ENCODE measurements at regions not wholly inside any gene's neighbourhood (a gene's known extent, or its start where the extent isn't known, plus 50 kb on each side); places are given as distances from the start of the nearest gene placed in this dataset.
"Not testable (repeated sequence)": the region's sequence is repeated elsewhere in the genome, so short reads cannot be mapped to it uniquely, and the experiment has no call there.

DNA sequence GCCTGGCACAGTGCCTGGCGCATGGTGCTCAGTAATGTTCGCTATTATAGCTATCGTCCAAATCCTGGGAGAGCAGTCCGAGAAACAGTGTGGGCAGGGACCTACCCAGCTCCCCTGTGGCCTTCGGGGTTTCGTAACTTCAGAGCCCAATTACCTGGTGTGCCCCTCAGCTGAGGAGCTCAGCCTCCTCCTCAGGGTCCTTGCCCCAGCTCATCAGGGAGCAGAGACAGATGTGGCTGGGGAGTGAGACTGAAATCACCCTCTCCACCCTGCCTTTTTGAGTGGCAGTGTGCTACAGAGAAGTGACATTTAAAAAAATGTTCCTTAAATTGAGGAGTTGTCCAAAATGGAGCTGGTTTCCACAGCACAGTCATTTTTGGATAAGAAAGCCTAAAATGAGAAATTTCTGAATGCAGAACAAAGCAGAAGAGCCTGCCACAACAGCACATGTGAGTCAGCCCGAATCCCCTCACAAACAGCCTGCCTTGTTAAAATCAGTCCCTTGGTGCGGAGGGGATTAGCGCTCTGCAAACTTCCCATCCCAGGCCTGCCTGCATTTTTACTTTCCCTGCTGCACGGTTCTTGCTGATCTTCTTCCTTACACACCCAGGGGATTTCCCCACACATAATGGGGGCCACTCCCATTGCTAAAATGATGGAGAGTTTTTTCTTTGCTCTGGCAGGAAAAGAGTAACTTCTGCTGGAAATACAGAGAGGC lies 78.1 kb upstream of the PITX1 start:
- DNase-seq: peak in 2 of 3 donors; percentile 22 to 27

DNA sequence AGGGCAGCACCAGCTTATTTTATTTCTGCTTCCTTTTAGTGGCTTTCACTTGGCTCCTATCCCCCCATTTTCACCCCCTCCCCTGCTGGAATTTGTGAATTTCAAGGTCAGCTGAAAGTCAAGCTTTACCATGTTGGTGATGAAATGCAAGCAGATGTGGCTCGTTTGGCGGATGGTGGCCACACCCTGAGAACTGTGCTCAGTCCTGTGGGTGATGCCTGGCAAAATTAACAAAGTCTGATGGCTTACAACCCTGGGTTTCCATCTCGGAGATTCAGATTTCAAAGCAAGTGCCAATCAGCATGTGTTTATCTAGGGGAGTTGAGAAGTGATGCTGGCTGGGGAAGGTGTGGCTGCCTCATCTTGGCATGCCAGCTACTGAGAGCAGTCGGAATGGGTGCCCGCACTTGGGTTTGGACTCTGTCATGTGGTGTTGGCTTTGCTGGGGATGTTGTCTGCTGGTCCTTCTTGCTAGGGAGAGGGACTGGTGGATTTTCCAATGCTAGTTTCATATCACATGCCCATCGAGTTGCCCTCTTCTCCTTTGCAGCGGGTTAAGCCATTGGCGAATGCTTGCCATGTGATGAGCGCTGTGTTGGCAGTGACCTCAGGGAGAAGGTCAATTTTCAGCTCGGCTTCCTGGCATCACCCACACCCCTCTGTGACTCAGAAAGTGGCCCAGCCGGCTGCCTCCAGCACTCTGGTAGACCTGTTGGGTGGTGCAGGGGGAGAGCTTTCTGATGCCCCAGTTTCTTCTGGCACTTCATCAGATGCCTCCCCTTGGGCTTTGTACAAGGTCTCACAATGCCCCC lies 77.0 kb upstream of the PITX1 start:
- DNase-seq: peak; percentile 79 to 85 (median 79)

DNA sequence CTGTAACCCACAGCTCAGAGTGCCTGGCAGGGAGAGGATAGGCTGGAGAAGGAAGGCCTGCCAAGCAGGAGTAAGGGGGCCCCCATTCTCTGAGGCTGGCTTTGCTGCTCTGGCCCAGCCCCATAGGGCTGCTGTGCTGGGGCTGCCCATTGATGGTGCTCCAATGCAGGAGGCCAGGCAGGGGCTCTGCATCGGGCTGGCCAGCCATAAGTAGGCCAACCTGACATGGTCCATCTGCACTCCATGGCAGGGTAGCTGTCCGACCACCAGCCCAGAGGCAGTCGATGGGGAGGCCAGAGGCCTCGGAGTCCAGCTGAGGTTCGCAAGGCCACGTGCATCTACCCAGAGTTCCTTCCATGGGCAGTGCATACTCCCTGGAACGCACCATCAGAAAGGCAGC lies 75.0 kb upstream of the PITX1 start:
- DNase-seq: no peak

DNA sequence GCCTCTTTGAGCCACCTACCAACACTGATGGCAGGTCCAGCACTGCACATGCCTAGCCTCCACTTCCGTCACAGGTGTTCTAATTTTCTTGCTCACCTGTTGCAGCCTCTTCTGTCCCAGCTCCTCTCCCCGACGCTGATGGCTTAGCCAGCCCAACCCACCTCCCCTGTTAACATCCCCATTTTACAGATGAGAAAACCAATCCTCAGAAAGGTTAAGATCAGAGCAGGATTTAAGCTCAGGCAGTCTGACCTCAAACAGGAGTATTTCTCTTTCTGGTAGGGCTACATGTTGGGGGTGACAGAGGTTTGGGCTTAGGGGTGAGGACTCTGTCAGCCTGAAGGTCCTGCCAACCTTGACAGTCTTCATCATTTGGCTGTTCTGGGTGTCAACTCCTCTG lies 74.5 kb upstream of the PITX1 start:
- no peak for DNase-seq

DNA sequence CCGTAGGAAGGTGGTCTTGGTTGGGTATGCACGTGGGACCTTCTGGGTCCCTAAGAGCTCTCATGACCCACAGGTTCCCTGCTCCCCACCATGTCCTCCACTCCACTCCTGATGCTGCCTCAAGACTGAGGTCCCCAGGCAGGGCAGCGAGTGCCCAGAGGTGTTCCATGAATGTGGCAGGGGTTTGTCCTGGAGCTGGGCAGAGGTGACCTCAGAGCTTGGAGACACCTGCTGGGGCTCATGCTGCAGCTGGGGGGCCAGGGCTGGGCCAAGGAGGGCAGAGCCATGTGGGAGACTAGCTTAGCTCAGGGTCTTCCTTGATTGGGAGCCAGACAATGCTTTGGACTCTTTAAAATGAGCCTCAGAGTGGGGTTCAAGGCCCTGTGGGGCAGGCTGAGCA lies 74.0 kb upstream of the PITX1 start:
- no peak for DNase-seq

DNA sequence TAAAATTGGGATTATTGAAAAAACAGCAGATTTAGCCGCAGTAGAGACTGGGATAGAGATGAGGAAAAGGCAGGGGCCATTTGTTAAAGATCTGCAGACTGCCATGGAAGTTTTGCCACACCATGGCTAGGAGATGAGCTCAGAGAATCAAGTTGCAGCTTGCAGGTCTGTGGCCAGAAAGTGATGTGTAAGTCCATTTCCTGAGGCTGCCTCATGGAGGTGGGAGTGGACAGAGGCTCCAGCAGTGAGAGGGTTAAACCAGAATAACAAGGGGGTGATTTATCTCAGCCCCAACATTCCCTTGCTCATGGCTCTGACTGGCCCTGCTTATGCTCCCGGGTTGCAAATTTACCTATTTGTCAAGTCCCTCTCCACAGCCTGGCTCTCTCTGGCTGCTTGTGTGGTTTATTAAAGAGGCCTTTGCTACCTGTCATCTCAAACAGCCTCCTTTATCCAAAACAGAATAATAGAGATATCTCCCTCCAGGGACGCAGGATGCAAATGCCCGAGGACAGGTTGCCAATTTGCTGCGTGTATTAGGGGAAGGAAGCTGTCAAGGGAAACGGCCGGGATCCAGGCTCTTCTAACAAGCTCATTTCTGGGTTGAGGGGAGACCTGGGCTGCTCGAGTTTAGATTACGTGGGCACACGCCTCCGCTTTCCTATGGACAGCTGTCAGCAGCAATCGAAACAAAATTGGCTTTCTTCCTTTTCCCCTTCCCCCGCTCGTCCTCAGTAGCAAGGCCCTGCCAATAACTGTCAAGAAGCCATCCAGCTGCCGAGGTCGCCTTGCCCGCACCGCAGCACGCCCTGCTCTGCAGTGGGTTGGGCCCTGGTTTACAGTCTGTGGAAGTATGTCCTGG lies 72.8 kb upstream of the PITX1 start:
- DNase-seq: no peak

DNA sequence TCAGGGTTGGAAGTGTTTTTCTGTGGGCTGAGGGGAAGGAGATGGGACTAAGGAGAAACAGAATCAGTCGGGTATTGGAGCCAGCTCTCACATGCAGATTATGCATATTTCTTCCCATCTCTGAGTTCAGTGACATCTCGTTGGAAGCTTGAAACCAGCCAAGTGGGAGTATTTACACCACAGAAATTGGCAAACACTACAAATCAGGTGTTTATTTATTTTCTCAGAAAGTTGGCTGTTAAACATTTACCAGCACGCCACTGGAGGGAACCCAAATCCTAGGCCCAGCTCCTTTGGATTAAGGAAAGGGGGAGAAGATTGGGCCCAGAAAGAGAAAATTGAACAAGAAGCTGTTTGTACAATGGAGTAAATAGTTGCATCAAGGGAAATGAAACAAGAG lies 72.1 kb upstream of the PITX1 start:
- no peak for DNase-seq

DNA sequence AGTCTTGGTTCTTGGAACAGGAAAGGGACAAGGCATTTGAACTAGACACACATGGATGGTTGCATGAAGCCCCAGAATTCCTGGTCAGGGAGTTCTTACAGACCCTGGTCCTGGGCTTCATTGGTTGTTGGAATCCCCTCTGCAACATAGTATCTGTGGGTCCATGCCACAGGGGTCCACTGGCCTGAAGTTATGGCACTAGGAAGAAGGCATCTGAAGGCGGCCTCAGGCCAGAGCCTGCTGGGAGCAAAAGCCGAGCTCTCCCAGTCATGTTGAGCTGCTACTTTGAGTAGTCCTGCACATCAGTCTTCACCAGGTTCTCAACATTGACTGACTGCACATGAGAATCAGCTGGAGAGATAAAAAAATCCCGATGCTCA lies 71.1 kb upstream of the PITX1 start:
- DNase-seq: no peak

DNA sequence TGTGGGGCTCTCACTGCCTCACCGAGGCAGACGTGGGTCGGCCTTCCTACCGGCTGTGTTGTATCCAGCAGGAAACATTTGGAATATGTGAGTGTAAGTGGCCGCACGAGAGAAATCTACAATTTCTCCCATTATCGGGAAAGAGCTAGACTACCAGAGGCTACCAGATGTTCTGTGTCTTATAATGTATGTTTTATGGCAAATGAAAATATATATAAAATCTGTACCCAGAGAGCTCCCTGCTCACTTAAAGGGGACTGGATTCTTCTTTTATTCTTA lies 69.5 kb upstream of the PITX1 start:
- no peak for DNase-seq

DNA sequence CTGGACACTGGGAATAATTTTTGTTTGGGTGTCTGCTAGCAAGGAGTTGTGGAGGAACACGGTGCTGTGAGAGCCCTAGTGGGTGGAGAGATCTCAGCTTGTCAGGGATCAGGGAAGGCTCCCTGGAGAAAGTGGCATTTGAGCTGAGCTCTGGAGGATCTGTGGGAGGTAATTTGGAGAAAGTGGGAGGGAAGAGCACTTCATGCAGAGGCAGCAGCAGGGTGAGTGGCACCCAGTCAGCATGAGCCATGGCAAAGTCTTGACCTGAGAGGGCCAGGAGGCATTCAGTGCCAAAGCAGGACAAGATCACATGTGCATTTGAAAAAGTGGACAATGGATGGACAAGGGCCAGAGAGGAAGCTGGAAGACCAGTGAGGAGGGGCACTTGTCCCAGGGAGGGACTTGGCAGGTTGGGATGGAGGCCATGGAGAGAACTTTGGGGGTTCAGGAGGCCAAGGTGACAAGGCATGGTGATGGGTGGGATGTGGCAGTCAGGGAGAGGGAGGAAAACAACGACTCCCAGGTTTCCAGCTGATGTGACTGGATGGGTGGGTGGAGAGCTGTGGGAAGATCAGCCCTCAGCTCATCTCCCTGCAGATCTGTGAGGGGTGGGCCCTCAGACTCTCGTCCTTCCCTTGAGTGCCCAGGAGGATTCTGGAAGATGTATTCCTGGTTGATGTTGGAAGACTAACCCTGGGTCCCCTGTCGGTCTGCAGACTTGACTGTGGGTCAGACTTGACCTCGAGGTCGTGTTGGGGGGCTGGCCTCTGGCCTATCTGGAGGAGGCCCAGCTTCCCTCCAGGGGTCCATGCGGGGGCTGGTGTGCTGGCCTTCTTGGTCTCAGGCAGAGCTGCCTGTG lies 68.9 kb upstream of the PITX1 start:
- DNase-seq: no peak

DNA sequence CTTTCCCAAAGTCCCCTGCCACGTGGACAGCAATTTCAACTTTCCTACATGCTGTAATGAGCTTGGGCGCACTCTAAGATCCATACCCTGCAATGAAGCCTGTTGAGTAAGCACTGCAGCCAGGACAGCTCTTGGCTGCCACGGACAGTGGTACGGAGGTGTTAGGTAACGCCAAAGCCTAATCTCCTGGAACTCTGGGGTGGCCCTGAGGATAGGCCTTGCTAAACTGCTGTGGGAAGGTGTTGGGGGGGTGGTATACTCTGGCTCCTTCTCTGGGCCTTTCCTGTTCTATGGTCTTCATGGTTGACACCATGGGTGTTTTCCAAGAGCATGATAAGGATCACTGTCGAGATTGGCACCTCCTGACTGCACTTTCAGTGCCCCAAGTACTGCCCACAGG lies 66.4 kb upstream of the PITX1 start:
- no peak for DNase-seq

DNA sequence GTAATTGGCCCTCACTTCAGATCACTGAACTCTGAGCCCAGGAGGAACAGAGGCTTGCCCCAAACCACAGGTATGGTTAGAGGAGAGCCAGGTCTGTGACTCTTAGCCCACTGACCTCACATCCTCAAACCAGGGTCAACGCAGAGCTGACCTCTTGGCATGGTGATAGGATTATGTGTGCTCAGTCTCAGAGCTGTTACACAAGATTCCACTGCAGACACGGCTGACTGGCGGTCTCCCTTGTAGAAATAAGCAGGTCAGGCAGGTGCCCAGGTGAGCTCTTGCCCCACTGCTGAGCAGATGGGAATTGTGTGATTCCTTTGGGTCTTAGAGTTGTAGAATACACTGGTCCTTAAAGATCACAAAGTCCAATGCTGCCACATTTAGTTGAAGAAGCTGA lies 66.0 kb upstream of the PITX1 start:
- no peak for DNase-seq

DNA sequence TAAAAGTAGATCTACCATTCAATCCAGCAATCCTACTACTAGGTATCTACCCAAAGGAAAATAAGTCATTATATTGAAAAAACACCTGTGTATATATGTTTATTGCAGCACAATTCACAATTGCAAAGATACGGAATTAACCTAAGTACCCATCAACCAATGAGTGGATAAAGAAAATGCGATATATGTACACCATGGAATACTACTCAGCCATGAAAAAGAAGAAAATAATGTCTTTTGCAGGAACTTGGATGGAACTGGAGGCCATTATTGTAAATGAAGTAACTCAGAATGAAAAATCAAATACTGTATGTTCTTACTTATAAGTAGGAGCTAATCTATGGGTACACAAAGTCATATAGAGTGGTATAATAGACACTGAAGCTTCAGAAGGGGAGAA lies 63.4 kb upstream of the PITX1 start:
- DNase-seq: no peak

DNA sequence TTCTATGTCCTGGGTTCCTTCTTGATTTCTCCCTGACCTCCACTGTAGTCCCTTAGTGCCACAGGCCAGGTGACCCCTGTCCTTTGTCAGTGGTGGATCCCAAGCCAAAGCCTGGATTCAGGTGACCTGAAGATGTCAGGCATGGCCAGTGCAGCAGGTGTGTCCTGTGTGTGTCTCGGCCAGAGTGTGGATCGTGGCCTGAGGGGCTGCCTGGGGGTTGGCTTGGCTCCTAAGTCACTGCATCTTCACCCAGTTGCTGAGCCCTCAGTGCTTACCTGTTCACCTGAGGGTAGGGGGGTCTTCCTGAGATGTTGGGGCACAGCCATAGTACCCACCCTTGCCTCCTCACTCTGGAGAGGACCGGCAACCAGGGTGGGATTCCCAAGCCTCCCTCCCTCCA lies 61.8 kb upstream of the PITX1 start:
- DNase-seq: no peak

DNA sequence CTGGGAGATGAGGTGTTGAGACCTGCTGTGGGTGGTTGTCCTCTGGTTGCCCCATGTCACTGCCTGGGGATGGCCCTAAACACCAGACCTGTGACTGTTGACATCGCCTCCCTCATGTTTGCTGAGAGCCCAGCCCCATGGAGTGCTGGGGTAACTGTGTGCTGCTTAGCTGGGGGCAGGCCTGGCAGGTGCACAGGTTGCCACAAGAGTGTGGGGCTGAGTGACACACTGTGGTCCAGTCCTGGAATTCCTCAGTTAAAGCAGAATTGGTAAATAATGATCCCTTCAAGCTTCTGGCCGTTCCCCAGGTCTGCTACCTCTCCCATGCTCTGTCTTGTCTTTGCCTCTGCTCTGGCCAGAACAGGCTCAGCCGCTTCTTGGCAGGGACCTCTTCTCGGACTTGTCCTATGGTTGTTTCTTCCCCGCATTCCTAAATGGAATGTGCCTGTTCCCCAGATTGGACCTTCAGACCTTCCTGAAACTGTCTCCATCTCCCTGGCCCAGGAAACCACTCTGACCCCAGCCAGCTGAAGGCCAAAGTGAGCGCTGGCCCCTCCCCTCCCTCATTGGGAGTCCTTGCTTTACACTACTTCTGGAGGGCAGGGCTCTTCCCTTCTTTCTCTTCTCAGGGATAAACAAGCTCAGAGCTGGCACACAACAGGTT lies 61.2 kb upstream of the PITX1 start:
- no peak for DNase-seq

DNA sequence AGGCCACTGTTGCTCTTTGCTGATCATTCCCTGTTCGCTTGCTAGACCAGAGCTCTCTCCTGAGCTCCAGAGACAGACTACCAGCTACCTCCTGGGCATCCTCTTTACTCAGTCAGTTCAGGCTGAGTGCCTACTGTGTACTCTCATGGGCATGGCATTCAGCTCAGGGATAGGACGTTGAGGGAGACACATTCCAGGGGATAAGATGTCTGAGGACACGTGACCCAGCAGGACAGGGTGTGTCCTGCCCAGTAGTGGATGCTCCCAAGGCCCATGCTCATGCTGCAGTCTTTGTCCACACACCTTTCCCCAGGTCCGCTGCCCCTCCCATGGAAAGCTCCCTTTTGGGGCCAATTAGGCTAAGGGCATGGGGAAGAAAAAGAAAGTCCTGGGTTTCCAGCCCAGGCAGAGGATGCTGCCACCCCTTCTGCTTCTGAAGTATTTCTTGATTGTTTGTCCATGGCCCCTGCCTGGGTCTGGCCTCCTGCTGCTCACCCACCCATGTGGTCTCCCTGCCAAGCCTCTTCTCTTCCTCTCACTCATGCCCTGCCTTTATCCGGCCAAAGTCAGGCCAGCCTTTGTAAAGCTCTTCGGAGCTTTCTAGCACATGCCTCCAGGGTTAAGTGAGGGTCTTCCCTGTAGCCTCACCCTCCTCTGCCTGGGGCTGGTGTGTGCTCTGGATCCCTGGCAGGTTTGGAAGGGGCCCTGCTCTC lies 60.5 kb upstream of the PITX1 start:
- DNase-seq: no peak

DNA sequence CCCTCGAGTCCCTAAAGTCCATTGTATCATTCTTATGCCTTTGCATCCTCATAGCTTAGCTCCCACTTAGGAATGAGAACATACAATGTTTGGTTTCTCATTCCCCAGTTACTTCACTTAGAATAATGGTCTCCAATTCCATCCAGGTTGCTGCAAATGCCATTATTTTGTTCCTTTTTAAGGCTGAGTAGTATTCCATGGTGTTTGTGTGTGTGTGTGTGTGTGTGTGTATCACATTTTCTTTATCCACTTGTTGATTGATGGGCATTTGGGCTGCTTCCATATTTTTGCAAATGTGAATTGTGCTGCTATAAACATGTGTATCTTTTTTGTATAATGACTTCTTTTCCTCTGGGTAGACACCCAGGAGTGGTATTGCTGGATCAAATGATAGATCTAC lies 59.5 kb upstream of the PITX1 start:
- not testable (repeated sequence) for DNase-seq

DNA sequence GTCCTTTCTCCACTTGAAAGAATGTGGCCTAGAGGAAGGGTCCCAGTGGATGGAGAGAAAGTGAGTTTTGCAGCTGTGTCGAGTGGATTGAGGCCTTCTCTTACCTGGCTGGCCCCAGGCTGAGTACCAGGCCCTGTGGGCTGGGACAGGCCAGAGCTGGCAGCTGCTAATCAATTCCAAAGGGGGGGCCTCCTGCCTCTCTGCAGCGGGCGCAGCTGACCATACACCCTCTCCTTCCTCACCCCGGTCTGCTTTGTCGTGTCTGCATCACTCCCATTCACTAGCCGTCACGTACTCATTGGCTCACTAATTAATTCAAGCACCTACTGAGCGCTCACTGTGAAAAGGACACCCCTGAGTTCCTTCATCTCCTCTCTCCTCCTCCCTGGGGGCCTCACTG lies 58.4 kb upstream of the PITX1 start:
- no peak for DNase-seq

DNA sequence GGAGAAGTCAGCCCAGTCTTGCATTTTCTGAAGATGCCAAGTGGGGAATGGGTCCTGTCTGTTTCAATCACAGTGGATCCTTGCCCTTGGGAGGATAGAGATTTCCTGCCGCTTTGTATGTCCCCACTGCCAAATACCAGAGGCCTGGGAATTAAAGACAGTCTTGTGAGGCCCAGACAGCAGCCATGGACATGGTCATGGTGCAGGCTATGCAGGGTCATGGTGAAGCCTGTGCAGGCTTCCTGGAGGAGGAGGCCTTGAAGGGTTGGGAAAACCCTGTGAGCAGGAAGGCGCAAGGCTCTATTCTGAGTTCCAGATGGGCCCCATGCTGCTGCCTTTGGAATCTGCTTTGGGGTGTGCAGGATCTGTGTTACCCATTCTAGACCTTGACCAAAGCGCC lies 57.3 kb upstream of the PITX1 start:
- DNase-seq: no peak

DNA sequence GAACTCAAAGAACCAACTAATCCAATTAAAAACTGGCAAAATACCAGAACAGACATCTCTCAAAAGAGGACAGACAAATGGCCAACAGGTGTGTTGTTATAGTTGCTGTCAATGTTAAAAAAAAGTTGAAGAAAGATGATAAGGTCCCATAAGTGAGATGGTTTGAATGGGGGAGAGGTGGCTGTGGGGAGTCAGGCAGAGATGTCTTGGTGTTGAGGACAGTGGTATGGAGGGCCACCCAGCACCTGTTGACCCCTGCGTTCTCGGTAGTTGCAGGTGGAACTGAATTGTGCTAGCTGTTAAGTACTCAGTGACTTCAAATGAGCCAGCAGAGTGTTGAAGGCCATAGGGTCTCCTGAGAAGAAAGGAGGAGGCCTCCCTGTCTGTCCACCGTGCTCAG lies 55.9 kb upstream of the PITX1 start:
- DNase-seq: no peak

DNA sequence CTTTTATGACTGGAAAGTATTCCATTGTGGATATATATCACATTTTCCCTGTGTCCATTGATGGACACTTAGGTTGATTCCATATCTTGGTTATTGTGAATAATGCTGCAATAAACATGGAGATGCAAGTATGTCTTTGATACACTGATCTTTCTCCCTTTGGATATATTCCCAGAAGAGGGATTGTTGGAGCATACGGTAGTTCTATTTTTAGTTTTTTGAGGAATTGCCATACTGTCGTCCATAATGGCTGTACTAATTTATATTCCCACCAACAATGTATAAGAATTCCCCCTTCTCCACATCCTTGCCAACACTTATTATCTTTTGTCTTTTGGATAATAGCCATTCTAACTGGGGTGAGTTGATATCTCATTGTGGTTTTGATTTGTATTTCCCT lies 54.9 kb upstream of the PITX1 start:
- DNase-seq: no peak

DNA sequence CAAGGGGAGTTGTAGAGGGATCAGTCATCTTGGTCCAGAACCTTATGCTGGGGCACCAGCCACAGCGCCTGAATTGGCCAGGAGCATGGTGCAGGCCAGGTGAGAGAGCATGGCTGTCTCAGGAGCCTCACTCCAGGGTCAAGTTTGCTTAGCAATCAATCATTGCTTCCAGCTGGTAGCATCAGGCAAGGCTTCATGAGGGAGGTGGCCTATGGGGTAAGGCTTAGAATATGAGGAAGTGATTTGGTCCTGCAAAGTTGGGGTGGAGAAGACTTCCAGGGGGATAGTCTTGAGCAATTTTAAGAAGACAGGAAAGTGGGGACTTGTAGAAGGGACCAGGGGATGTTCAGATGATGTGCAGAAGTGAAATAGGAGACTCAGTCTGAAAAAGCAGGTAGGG lies 53.9 kb upstream of the PITX1 start:
- DNase-seq: no peak

All from suppressor macrophage treated with lipopolysaccharide for 1 hour (primary cell).